Thoracic aorta (tissue), 2 donors: ENCODE measurements at regions not wholly inside any gene's neighbourhood (a gene's known extent, or its start where the extent isn't known, plus 50 kb on each side); places are given as distances from the start of the nearest gene placed in this dataset.

ENCODE experiments used
- ATAC-seq: fragments of 150-250 bp; one replicate; pipeline ENCODE4 v1.8.0; 2017; ENCODE audit warnings: low read depth; ENCODE audit not compliant: insufficient number of reproducible peaks, low FRiP score
- DNase-seq: peaks from one replicate; pipeline ENCODE4 v3.0.0-alpha.2; 2020; ENCODE audit warnings: low spot score
- H3K27ac ChIP-seq, 2 donors: fragments of 200-600 bp; sonication (generic); 1 replicate in 1 of 2; 2 replicates in 1 of 2; pipeline ENCODE4 v1.5.1; 2016; ENCODE audit warnings: mild to moderate bottlenecking in 2 of 2, moderate library complexity in 2 of 2
- H3K27me3 ChIP-seq: fragments of 200-600 bp; sonication (generic); replicated peaks from 2 replicates; pipeline ENCODE4 v1.6.0; 2016; ENCODE audit warnings: mild to moderate bottlenecking; ENCODE audit not compliant: insufficient read depth
- H3K36me3 ChIP-seq: fragments of 200-600 bp; sonication (generic); one replicate; pipeline ENCODE4 v1.5.1; 2016
- H3K4me1 ChIP-seq, 2 donors: fragments of 200-600 bp; sonication (generic); 1 replicate in 1 of 2; 2 replicates in 1 of 2; pipeline versions ENCODE4 v1.5.1 to v1.6.0; 2016; ENCODE audit warnings: low read depth in 2 of 2, mild to moderate bottlenecking in 1 of 2; ENCODE audit not compliant: control insufficient read depth in 1 of 2
- H3K4me3 ChIP-seq: fragments of 200-600 bp; sonication (generic); 2 replicates; pipeline ENCODE4 v1.5.1; 2016; ENCODE audit warnings: mild to moderate bottlenecking
- H3K9me3 ChIP-seq: fragments of 200-600 bp; sonication (generic); 2 replicates; pipeline ENCODE4 v1.5.1; 2016
- TF ChIP-seq, protein P1 (sequence below): fragments of 200-600 bp; sonication (generic); IDR thresholded peaks from one replicate; pipeline ENCODE4 v1.5.1; 2019; ENCODE audit warnings: antibody characterized with exemption

DNA sequence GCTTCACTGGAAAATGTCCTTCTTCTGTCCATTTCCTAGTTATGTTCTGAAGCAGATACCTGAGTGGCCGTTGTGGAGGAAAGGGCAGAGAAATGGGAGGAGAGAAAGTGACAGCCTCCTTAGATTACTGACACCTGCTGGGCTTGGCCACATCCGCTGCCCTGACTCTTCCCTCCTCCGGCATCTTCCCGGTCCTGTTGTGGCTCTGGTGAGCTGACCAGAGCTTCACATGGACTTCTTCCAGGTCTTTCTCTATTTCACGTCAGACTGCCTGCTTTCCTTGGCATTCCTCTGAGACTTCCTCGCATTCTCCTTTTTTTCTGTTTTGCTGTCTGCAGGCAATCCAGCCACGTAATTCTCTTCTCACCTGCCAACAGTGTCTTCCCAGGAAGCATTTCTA, 138.7 kb upstream of the E2F8 start:
- ATAC-seq, result no peak
- H3K27ac ChIP-seq, result no peak overlapping the region
- no peaks in the 10 kb centered on the region for H3K9me3 ChIP-seq
- H3K27me3 ChIP-seq, result no peaks in the 10 kb centered on the region
- H3K36me3 ChIP-seq, result no peaks in the 10 kb centered on the region
- H3K4me1 ChIP-seq, result no peaks in the 10 kb centered on the region
- H3K4me3 ChIP-seq, result no peak overlapping the region
- DNase-seq, result no peak
- TF ChIP-seq, protein P1, sequence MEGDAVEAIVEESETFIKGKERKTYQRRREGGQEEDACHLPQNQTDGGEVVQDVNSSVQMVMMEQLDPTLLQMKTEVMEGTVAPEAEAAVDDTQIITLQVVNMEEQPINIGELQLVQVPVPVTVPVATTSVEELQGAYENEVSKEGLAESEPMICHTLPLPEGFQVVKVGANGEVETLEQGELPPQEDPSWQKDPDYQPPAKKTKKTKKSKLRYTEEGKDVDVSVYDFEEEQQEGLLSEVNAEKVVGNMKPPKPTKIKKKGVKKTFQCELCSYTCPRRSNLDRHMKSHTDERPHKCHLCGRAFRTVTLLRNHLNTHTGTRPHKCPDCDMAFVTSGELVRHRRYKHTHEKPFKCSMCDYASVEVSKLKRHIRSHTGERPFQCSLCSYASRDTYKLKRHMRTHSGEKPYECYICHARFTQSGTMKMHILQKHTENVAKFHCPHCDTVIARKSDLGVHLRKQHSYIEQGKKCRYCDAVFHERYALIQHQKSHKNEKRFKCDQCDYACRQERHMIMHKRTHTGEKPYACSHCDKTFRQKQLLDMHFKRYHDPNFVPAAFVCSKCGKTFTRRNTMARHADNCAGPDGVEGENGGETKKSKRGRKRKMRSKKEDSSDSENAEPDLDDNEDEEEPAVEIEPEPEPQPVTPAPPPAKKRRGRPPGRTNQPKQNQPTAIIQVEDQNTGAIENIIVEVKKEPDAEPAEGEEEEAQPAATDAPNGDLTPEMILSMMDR, result no peak

DNA sequence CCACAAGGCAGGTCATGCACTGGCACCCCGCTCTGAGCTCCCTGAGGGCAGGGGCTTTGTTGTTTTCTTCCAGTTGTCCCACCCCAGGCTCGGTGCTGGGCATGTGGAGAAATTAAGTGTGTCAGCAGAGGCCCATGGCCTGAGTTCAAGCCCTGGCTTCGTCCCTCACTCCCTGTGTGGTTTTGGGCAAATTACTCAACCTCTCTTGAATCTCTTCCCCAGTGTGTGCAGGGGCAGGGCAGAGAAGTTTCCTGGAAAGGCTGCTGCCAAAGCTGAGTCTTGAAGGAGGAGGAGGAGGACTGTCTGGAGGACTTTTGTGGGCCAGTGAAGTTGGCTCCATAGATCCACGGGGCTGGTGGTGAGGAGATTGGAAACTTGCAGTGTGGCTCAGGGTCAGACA, 138.1 kb upstream of the E2F8 start:
- no peak overlapping the region for H3K27ac ChIP-seq
- no peaks in the 10 kb centered on the region for H3K36me3 ChIP-seq
- no peaks in the 10 kb centered on the region for H3K27me3 ChIP-seq
- H3K4me3 ChIP-seq, result no peak overlapping the region
- DNase-seq (no peak), ATAC-seq (no peak)
- TF ChIP-seq, protein P1, result no peak
- no peaks in the 10 kb centered on the region for H3K9me3 ChIP-seq
- H3K4me1 ChIP-seq, result no peaks in the 10 kb centered on the region

DNA sequence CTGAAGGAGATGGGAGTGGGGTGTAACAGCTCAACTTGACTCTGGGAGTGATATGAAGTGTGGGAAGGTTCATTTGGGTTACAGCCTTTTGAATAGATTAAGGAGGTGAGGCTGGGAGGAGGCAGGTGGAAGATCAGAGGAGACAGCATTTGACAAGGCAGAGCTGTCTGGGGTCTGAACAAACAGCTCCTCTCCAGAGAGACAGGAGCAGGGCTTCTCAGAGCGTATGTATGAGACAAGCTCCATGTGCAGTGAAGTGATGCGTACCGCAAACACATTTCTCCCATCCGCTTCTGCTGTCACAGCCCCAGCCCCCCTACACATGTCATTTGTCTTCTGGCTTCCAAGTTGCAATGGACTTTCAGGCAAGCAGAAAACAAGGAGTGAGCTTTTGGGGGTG, 137.1 kb upstream of the E2F8 start:
- H3K27ac ChIP-seq, result no peak overlapping the region

DNA sequence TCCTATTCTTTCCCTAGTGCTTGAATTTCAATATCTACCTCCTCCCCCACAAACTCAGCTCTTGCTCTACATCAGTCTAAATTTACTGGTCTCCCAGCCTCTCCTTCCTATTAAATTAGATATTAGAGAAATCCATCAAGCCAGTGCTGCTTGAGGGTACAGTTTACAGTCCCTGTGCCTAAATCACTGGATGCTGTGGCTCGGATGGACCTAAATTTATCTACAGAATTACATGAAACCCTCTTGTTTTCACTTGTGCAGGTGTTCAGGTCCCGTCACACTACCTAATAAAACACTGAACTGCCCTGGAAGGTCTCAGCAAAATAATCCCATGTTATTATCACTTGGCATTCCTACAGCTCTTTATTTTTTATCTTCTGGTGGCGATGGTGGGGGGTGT, 134.7 kb upstream of the E2F8 start:
- Histone ChIP-seq H3K36me3 (no peaks in the 10 kb centered on the region), H3K27me3 (no peaks in the 10 kb centered on the region), H3K27ac (no peak overlapping the region), H3K9me3 (no peaks in the 10 kb centered on the region), H3K4me3 (no peak overlapping the region), H3K4me1 (peaks cover 3 to 10% of the 10 kb centered on the region in 2 donors)
- DNase-seq (no peak), ATAC-seq (no peak)
- TF ChIP-seq, protein P1, result no peak

More for the DNA sequence above, 137.1 kb upstream of the E2F8 start:
- TF ChIP-seq, protein P1, result no peak
- no peak overlapping the region for H3K4me3 ChIP-seq
- no peaks in the 10 kb centered on the region for H3K4me1 ChIP-seq
- no peaks in the 10 kb centered on the region for H3K27me3 ChIP-seq
- ATAC-seq (no peak), DNase-seq (no peak)
- H3K36me3 ChIP-seq, result no peaks in the 10 kb centered on the region
- no peaks in the 10 kb centered on the region for H3K9me3 ChIP-seq

DNA sequence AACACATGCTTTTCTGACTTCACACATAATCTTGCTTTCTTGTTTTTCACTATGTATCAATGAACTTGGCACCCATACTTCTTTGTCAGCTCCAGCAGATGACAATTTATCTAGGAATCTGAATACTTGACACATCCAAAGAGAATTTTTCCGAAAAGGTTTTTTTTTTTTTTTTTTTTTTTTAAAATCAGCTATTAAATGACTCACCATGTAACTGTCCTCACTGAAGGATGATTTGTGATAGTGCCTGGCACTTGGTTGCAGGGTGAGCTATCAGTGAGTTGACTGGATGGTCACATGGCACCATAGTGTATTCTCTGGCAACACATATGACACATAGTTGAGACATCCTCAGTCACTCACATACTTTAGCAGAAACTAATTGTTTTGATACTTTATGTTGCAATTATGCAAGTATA, 133.4 kb upstream of the E2F8 start:
- TF ChIP-seq, protein P1, result no peak
- DNase-seq (no peak), ATAC-seq (no peak)
- H3K4me3 ChIP-seq, result no peak overlapping the region
- no peaks in the 10 kb centered on the region for H3K36me3 ChIP-seq
- no peaks in the 10 kb centered on the region for H3K27me3 ChIP-seq
- peaks cover 6 to 20% of the 10 kb centered on the region in 2 donors for H3K4me1 ChIP-seq
- H3K27ac ChIP-seq, result no peak overlapping the region
- no peaks in the 10 kb centered on the region for H3K9me3 ChIP-seq
